MCF 10A (cell line): ENCODE measurements at regions not wholly inside any gene's neighbourhood (a gene's known extent, or its start where the extent isn't known, plus 50 kb on each side); places are given as distances from the start of the nearest gene placed in this dataset.

Experiments
- BruUV-seq: library from RNA; stranded (reverse); fragments of 400-500 nt; replicated peaks from 2 replicates; lab custom pipeline; 2021; lab: Mats Ljungman, UMichigan
- CTCF ChIA-PET: fragments of 300-600 bp; sonication (Branson Sonifier 250); formaldehyde crosslinking; extraction: SDS; loops from one replicate; lab custom pipeline; 2021; ENCODE audit warnings: antibody characterized with exemption, inconsistent platforms; lab: Yijun Ruan, JAX
- POLR2A ChIA-PET: fragments of 300-600, 350-650 bp; sonication (Branson Sonifier 250); formaldehyde crosslinking; extraction: SDS; loops from one replicate; lab custom pipeline; 2020; ENCODE audit warnings: antibody characterized with exemption, inconsistent platforms; lab: Yijun Ruan, JAX
- DNase-seq: peaks from one replicate; pipeline ENCODE4 v3.0.0-alpha.2; 2018; ENCODE audit not compliant: unreplicated experiment
- H3K27ac Mint-ChIP-seq: one replicate; pipeline ENCODE4 v1.8.0; 2022; ENCODE audit warnings: mild to moderate bottlenecking, low read depth, mixed read lengths; ENCODE audit not compliant: unreplicated experiment
- H3K27me3 Mint-ChIP-seq: one replicate; pipeline ENCODE4 v1.8.0; 2022; ENCODE audit warnings: mixed read lengths; ENCODE audit not compliant: insufficient read depth, unreplicated experiment
- H3K36me3 Mint-ChIP-seq: one replicate; pipeline ENCODE4 v1.8.0; 2022; ENCODE audit warnings: mild to moderate bottlenecking, moderate library complexity, mixed read lengths; ENCODE audit not compliant: insufficient read depth, unreplicated experiment
- H3K4me1 Mint-ChIP-seq: one replicate; pipeline ENCODE4 v1.8.0; 2022; ENCODE audit warnings: mixed read lengths; ENCODE audit not compliant: insufficient read depth, unreplicated experiment
- H3K4me3 Mint-ChIP-seq: one replicate; pipeline ENCODE4 v1.8.0; 2022; ENCODE audit warnings: mild to moderate bottlenecking, moderate library complexity, mixed read lengths; ENCODE audit not compliant: unreplicated experiment
- H3K9me3 Mint-ChIP-seq: one replicate; pipeline ENCODE4 v1.8.0; 2022; ENCODE audit warnings: mixed read lengths; ENCODE audit not compliant: unreplicated experiment
- intact Hi-C: fragments of 100-400 bp; cut with micrococcal nuclease; formaldehyde crosslinking; loops from 2 replicates; pipeline ENCODE4 v1.14.1; 2022
- TF ChIP-seq, protein P1 (sequence below): fragments of 200-600 bp; IDR thresholded peaks from one replicate; pipeline ENCODE4 v1.8.0; 2022; ENCODE audit warnings: antibody characterized with exemption, mild to moderate bottlenecking; ENCODE audit not compliant: unreplicated experiment

GRCh38 chr3:713947-714620, 378.7 kb upstream of the CNTN6 start:
- no TSS peak for BruUV-seq
- no peaks in the 10 kb centered on the region for H3K36me3 Mint-ChIP-seq
- H3K4me3 Mint-ChIP-seq, result no peak overlapping the region
- H3K4me1 Mint-ChIP-seq, result no peaks in the 10 kb centered on the region
- ChIA-PET CTCF (no interaction called here), POLR2A (no interaction called here)
- H3K9me3 Mint-ChIP-seq, result no peaks in the 10 kb centered on the region
- TF ChIP-seq, protein P1, sequence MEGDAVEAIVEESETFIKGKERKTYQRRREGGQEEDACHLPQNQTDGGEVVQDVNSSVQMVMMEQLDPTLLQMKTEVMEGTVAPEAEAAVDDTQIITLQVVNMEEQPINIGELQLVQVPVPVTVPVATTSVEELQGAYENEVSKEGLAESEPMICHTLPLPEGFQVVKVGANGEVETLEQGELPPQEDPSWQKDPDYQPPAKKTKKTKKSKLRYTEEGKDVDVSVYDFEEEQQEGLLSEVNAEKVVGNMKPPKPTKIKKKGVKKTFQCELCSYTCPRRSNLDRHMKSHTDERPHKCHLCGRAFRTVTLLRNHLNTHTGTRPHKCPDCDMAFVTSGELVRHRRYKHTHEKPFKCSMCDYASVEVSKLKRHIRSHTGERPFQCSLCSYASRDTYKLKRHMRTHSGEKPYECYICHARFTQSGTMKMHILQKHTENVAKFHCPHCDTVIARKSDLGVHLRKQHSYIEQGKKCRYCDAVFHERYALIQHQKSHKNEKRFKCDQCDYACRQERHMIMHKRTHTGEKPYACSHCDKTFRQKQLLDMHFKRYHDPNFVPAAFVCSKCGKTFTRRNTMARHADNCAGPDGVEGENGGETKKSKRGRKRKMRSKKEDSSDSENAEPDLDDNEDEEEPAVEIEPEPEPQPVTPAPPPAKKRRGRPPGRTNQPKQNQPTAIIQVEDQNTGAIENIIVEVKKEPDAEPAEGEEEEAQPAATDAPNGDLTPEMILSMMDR, result no peak
- intact Hi-C loops, result no loop called here
- DNase-seq, result no peak
- H3K27ac Mint-ChIP-seq, result no peak overlapping the region
- H3K27me3 Mint-ChIP-seq, result peaks cover 28% of the 10 kb centered on the region

DNA sequence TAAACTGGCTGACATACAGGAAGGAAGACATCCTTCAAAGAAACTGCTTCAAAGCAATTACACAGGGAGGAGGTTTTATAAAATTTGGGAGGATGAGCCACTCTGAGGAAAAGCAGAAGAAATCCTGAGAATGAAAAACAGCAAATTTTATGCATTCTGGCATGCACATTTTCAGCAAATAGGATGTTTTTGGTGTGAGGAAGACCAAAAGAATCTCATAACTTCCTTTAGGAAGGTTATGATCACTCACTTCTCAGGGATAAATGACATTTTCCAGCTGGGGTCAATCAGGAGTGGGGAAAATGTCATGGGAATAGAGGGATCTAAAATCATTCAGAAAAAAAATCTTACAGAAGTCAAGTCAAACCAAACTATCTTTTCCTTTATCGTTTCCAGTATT, 371.7 kb upstream of the CNTN6 start:
- CTCF ChIA-PET, result no interaction called here
- intact Hi-C loops, result no loop called here
- BruUV-seq, result no TSS peak
- DNase-seq, result no peak
- POLR2A ChIA-PET, result no interaction called here
- Mint-ChIP-seq H3K4me3 (no peak overlapping the region), H3K27me3 (peaks cover 44% of the 10 kb centered on the region), H3K4me1 (no peaks in the 10 kb centered on the region), H3K36me3 (no peaks in the 10 kb centered on the region), H3K27ac (no peak overlapping the region), H3K9me3 (no peaks in the 10 kb centered on the region)
- TF ChIP-seq, protein P1, result no peak

DNA sequence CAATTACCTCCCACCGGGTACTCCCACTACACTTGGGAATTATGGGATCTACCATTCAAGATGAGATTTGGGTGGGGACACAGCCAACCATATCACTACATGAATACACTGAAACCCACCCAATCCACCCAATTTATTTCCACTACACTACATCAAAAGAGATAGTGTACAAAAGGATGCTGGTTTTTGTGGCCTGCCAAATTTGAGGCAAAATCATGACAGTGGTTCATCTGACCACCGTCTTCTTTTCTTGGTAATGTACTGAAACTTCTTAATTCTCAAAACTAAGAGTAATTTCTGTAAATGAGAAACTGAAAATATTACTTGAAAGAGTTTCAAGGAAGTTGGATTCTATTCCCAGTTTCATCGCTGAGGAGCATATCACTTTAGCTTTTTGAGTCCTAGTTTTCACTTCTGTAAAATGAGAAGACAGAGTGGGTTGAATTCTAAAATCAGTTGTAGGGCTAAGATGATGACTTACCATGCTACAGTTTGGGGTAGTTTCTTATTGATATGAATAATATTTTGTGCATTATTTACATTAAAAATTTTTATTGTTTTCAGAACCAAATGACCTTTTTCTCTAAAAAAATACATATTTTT, 360.4 kb upstream of the CNTN6 start:
- intact Hi-C loops, result no loop called here
- CTCF ChIA-PET, result no interaction called here
- H3K27me3 Mint-ChIP-seq, result peaks cover 55% of the 10 kb centered on the region
- POLR2A ChIA-PET, result no interaction called here
- TF ChIP-seq, protein P1, result no peak
- DNase-seq, result no peak
- no peaks in the 10 kb centered on the region for H3K9me3 Mint-ChIP-seq
- H3K4me1 Mint-ChIP-seq, result no peaks in the 10 kb centered on the region
- no TSS peak for BruUV-seq
- H3K36me3 Mint-ChIP-seq, result no peaks in the 10 kb centered on the region
- no peak overlapping the region for H3K4me3 Mint-ChIP-seq
- H3K27ac Mint-ChIP-seq, result no peak overlapping the region

DNA sequence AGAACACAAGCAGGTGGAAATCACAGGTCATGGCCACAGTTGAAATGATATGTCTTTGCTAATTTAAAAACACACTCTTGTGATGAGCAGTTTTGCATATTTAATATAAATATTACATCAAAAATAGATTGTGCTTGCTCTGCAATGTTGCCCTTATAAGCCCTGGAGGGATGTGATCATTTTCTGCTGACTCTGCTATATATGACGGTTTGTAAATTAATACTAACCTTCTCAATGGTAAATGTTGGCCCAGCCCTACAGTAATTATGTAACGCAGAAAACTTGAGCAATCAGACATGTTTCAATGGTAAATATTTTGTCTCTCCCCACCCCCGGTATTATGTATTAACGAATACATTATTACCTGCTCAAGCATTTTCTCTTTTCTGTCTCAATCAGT, 359.5 kb upstream of the CNTN6 start:
- Mint-ChIP-seq H3K9me3 (no peaks in the 10 kb centered on the region), H3K27me3 (peaks cover 62% of the 10 kb centered on the region), H3K36me3 (no peaks in the 10 kb centered on the region), H3K27ac (no peak overlapping the region), H3K4me3 (no peak overlapping the region), H3K4me1 (no peaks in the 10 kb centered on the region)
- POLR2A ChIA-PET, result interaction anchor here (0.6 kb wide), 1 partner anchor 72 kb away, joined by 3 read pairs; no protein-coding TSS in a partner anchor
- intact Hi-C loops, result no loop called here
- CTCF ChIA-PET, result no interaction called here
- TF ChIP-seq, protein P1, result no peak
- DNase-seq, result no peak
- BruUV-seq, result no TSS peak
